ENCODE measurements at regions not wholly inside any gene's neighbourhood (a gene's known extent, or its start where the extent isn't known, plus 50 kb on each side); places are given as distances from the start of the nearest gene placed in this dataset.
"Not testable (repeated sequence)": the region's sequence is repeated elsewhere in the genome, so short reads cannot be mapped to it uniquely, and the experiment has no call there.

DNA sequence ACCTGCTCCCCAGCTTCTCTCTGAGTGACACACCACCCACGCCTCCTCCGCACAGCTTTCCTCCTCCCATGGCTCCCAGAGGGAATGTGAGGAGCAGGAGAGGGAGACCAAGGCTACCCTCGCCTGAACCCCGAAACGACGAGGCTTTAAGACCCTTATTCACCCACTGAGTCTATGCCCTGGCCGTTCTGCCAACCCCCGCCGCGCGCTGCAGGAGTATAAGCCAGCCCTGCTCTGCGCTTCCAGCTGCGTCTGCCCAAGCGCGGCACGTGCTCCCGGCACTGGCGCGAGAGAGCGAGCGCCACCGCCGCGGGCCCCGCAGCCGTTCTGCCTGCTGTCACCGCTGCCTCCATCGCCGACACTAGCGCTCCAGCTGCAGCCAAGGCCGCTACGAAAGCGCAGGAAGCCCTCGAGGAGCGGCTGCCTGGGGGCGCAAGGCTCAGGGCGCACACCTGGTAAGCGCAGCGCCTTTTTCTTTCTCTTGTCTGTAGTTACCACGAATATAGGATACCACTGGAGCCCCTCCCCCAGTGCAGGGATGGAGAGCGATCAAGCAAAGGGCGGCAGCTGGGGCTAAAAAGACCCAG, 350.0 kb upstream of the FOLH1 start:
- not testable (repeated sequence) for TF ChIP-seq ZNF70 (CRISPR knock-in tag; IDR thresholded peaks at IDR 0.05); RARB (CRISPR knock-in tag; IDR thresholded peaks at IDR 0.05); PPARA (CRISPR knock-in tag; IDR thresholded peaks at IDR 0.05; ENCODE audit: borderline replicate concordance); CSDC2 (CRISPR knock-in tag; IDR thresholded peaks at IDR 0.05); ZFP3 (CRISPR knock-in tag; IDR thresholded peaks at IDR 0.05); ESRRG (CRISPR knock-in tag; IDR thresholded peaks at IDR 0.05); ZNF565 (CRISPR knock-in tag; conservative IDR thresholded peaks at IDR 0.05; ENCODE audit: low read depth); PATZ1 (CRISPR knock-in tag; IDR thresholded peaks at IDR 0.05; ENCODE audit: borderline replicate concordance); ZFP30 (CRISPR knock-in tag; IDR thresholded peaks at IDR 0.05); SNAI2 (CRISPR knock-in tag; IDR thresholded peaks at IDR 0.05)
- TF ChIP-seq, protein P1, sequence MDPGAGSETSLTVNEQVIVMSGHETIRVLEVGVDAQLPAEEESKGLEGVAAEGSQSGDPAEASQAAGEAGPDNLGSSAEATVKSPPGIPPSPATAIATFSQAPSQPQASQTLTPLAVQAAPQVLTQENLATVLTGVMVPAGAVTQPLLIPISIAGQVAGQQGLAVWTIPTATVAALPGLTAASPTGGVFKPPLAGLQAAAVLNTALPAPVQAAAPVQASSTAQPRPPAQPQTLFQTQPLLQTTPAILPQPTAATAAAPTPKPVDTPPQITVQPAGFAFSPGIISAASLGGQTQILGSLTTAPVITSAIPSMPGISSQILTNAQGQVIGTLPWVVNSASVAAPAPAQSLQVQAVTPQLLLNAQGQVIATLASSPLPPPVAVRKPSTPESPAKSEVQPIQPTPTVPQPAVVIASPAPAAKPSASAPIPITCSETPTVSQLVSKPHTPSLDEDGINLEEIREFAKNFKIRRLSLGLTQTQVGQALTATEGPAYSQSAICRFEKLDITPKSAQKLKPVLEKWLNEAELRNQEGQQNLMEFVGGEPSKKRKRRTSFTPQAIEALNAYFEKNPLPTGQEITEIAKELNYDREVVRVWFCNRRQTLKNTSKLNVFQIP (CRISPR knock-in tag; IDR thresholded peaks at IDR 0.05; ENCODE audit: borderline replicate concordance, low read depth) = not testable (repeated sequence)
- TF ChIP-seq, protein P2, sequence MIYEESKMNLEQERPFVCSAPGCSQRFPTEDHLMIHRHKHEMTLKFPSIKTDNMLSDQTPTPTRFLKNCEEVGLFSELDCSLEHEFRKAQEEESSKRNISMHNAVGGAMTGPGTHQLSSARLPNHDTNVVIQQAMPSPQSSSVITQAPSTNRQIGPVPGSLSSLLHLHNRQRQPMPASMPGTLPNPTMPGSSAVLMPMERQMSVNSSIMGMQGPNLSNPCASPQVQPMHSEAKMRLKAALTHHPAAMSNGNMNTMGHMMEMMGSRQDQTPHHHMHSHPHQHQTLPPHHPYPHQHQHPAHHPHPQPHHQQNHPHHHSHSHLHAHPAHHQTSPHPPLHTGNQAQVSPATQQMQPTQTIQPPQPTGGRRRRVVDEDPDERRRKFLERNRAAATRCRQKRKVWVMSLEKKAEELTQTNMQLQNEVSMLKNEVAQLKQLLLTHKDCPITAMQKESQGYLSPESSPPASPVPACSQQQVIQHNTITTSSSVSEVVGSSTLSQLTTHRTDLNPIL (CRISPR knock-in tag; IDR thresholded peaks at IDR 0.05; ENCODE audit: low read depth) = not testable (repeated sequence)
